ENCODE measurements at regions not wholly inside any gene's neighbourhood (a gene's known extent, or its start where the extent isn't known, plus 50 kb on each side); places are given as distances from the start of the nearest gene placed in this dataset.
"Not testable (repeated sequence)": the region's sequence is repeated elsewhere in the genome, so short reads cannot be mapped to it uniquely, and the experiment has no call there.

DNA sequence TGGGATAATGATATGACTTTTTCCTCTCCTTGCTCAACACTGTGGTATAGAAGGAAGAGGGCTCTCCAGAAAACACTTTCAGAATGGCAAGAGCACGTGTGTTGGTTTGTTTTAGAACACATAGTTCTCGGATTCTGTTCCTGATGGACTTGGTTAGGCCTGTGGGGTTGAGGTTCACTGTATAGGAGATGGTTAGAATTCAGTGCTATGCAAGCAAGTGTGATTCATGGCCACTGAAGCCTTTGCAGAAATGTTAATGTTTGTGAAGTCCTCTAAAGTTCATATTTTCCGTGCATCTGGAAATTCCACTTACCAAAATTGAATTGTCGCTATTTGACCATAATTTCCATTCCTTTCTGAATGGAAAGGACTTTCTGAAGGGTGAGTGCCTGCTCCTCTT, 233.2 kb upstream of the DDHD1 start:
- DNase-seq, result no peak

DNA sequence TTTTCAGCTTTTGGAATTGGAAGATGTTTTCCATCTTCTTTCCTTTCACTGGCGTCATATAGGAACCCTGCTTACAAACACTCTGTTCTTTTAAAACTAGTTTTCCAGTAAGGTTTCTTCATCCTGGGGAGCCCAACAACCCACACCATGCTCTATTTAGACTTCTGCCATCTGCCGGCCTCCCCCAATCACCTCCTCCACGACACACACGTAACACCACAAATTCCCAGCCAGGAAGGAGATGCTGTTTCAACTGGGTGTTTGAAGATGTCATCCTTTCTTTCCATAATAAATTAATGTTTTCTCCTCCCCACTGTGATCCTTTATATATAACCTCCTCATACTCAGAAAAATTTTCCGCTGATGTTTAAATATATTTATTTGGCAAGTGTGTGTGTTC, 231.4 kb upstream of the DDHD1 start:
- DNase-seq, result no peak

DNA sequence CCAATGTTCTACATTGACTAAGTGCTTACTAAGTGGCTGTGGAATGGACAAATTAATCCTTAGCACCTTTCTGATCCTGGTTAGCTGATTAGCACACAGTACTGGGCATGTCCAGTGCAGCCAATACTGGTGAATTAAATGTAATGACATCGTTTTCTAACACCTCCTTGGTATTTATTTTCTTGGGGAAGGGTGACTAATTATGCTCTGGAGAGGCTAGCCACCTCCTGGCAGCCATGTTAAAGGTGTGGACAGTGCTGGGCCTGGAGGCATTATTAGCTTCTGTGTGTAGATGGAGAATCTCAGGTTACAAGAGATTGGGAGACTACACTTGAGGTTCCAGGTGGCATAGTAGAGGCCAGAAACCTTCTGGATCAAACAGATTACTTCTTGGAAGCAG, 230.9 kb upstream of the DDHD1 start:
- DNase-seq, result no peak

DNA sequence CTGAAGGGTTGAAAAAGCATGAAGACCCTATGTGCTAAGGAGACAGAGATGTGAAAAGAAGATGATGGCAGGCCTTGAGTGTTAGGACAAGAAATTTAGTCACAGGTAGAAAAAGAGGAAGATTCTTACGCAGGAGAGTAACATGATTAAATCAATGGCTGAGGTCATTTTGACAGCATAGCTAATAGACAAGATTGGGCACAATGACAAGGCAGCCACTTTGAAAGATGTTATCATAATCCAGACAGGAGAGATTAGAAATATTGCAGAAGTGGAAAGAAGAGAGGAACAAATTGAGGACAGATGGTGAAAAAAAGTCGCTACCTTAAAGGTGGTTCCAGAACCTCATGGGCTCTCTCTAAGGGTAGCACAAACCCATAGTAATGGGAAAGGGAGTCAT, 228.8 kb upstream of the DDHD1 start:
- DNase-seq, result no peak

DNA sequence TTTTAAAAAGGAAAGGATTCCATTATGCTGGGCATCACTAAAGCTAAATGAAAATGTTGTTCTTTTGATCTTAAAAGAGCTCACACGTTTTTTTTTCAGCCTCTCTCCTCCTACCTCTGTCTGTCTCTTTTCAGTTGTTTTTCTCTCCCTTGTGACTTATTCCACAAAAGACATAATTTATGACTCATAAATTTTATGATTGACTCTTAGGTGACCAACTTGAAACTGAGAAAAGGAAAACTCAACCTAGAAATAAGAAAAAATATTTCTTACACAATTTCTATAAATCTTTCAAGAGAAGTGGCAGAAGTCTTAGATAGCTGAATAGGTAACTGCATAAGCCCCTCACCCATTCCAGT, 227.7 kb upstream of the DDHD1 start:
- no peak for DNase-seq

DNA sequence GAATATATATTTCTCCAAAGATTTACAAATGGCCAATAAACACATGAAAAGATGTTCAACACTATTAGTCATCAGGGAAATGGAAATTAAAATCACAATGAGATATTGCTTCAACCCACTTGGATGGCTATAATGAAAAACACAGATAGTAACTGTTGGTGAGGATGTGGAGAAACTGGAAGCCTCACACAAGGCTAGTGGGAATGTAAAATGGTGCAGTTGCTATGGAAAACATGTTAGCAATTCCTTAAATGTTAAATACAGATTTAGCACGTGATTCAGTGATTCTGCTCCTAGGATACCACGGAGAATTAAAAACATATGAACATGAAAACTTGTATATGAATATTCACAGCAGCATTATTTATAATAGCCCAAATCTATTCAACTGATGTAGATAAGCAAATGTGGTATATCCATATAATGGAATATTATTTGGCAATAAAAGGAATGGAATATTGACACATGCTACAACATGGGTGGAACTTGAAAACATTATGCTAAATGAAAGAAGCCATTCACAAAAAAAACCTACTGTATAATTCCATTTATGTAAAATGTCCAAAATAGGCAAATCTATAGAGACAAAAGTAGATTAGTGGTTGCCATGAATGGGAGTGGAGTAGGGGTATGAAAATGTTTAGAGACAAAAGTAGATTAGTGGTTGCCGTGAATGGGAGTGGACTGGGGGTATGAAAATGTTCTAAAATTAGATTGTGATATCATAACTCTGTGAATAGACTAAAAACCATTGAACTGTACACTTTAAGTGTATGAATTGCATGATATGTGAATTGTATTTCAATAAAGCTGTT, 227.1 kb upstream of the DDHD1 start:
- no peak for DNase-seq

DNA sequence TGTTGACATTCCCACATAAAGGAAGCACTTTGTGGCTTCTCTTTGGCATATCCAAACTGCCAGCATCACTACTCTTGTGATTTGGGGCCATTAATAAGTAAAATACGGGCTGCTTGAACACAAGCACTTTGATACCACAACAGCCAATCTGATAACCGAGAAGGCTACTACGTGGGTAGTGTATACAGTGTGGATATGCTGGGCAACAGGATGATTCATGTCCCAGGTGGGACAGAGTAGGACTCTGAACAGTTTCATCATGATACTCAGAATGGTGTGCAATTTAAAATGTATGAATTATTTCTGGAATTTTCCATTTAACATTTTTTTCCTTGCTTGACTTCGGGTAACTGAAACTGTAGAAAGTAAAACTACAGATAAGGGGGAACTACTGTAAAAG, 225.0 kb upstream of the DDHD1 start:
- no peak for DNase-seq

DNA sequence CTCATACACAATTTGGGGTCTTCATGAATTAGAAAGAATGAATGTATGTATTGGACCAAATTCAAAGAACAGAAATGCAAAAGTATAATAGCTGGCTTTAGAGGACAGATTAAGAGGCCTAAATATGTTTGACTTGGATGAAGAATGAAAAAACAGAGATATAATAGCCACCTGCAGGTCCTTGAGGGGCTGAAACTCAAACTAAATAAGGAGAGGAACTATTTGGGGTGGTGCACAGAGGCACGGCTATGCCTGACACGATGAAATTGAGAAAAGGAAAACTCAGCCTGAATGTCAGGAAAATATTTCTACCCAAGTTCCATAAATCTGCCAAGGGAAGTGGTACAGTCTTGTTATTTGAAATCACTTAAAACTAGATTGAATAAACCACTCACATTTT, 222.9 kb upstream of the DDHD1 start:
- DNase-seq, result no peak

DNA sequence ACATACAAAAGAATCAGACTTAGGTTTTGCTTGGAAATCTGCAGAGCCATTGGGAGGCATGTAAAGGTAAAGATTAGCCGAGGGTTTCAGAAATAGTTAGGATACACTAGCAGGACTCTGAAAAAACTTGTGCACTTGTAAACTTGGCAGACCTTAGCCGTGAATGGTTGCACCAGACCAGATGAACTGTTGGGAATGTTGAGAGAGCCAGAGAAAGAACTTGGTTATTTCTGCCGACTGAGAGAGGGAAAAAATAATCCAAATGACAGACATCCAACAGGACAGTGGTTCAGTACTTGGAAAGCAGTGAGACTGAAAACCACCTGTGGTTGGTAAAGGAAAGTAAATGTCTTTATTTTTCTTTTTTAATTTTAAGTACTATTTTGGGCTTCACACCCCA, 222.5 kb upstream of the DDHD1 start:
- no peak for DNase-seq

DNA sequence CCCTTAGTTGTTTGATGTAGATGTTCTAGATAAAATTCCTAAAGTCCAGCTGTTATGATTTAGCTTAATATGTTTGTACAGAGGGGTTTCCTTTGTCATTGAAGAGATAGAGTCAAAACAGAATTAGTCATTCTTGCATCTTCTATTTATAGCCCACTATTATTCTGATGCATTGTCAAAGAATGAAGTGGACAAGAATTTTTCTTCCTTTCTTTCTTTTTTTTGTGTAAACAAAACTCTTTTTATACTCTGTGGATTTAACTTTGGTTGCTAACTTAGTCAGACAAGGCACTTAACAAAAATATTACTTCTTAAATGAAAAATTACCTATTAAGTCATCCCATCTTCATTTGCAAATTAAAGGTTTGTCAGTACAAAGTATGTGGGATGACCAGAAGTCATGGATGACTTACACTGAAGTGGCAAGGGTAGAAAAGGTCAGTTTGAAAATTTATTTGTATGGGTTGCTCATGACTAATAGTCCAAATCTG, 215.6 kb upstream of the DDHD1 start:
- DNase-seq, result no peak

DNA sequence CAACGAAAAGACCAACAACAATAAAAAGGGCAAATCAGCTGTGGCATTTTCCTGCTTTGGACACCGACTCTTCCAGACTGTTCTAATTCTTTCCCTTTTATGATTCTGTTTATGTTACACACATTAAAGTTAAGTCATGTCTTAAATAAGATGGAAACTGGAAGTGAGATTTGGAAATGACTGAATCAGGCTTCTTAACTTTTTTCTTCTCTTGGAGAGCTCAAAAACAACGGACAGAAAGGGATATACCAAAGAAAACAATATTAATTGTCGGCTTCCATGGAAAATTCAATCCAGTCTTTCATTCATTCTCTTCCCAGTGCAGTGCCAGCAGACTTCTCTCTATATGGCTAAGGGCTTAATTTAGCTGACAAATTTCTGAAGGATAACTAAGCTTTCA, 214.9 kb upstream of the DDHD1 start:
- no peak for DNase-seq

DNA sequence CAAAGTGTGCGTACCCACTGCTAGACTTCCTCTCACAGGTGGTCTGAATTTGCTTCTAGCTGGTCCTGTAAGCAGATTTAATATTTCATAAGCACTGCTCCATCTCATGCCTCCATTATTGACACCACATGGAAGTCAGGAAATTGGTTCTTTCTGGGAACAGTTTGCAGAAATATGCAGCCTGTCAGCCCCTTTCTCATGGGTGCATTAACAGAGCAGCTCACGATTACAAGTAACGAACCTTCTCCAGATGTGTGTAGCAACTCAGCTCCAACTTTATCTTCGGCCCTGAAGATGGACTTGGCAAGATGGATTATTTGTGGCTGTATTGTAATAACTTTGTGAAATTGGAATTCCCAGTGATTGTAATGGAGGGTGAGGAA, 214.5 kb upstream of the DDHD1 start:
- DNase-seq, result no peak

DNA sequence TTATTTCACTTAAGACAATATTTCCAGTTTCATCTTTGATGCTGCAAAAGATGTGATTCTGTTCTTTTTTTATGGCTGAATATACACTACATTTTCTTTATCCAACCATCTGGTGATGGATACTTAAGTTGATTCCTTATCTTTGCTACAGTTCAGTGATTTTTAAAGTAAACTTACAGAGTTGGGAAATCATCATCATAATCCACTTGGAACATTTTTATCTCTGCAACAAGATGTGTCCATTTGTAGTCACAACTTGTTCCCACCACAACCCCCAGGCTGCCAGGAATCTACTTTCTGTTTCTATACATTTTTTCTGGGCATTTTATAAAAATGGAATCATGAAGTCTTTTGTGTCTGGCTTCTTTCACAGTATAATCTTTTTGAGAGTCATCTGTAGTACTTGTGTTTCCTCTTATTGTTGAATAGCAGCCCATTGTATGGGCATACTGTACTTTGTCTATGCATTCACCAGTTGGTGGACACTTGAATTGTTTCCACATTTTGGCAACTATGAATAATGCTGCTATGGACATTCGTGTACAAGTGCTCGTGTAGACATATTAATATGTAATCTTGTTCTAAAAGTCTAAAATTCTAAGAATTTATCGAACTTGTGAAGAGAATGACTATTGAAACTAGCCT, 212.5 kb upstream of the DDHD1 start:
- DNase-seq, result no peak

DNA sequence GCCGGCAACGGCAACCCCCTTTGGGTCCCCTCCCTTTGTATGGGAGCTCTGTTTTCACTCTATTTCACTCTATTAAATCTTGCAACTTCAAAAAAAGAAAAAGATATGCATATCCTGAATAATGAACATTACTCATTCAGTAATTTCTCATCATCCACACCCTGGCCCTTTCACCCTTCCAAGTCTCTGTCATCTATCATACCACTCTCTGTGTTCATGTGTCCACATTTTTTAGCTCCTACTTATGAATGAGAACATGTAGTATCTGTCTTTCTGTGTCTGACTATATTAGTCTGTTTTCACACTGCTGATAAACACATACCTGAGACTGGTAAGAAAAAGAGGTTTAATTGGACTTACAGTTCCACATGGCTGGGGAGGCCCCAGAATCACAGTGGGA, 209.8 kb upstream of the DDHD1 start:
- not testable (repeated sequence) for DNase-seq

DNA sequence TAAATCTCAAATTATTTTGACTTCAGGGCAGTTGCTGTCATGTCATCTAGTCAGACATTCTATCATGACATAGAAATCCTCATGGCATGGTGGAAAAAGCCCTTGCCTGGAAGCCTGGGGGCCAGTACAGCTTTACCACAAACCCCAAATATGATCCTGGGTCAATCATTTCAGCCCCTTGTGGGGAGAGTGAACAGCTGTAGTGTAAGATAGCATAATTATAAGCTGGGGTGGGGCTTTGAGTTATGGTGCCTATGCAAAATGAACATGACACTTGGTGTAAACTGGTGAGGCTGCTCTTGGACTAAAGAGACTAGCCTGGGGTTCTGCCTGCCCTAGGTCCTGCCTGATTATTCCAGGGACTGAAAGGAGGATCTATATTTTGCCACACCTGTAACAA, 207.7 kb upstream of the DDHD1 start:
- no peak for DNase-seq

DNA sequence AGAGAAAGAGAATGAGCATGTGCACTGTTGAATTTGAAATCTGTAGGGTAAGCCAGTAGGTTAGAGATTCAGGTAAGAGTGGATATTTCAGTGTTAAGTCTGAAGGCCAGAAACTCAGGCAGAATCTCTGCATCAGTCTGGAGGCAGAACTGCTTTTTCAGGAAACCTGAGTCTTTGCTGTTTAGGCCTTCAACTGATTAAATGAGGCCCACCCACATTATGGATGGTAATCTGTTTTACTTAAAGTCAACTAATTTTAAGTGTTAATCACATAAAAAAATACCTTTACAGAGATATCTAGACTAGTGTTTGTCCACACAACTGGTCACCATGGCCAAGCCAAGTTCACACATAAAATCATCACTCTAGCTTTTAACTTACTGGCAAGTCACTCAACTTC, 205.0 kb upstream of the DDHD1 start:
- no peak for DNase-seq

DNA sequence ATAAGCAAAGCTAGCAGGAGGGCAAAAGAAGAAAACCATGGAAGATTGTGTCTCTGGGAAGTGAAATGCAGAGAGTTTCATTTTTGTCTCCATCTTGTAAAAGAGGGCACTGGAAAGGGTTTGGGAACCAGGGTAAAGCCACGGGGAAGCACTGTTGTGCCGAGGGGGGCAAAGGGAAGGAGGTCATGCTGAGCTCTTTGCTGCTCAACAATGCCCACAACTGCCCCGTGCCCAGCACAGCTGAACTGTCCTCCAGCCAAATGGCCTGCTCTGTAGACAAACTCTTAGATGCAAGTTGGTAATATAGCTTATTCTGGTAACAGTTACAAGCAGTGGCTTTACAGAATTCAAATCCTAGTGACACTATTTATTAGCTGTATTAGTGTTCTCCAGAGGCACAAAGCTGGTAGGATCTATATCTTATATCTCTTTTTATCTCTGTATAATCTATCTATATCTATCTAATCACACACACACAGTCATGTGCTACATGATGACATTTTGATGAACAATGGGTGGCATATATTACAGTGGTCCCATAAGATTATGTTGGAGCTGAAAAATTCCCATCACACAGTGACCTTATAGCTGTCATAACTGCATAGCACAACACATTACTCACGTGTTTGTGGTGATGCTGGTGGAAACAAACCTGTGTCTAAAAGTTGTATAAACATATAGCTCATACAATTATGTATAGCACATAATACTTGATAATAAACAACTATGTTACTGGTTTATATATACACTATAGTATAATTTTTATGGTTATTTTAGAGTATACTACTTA, 203.4 kb upstream of the DDHD1 start:
- DNase-seq, result no peak

DNA sequence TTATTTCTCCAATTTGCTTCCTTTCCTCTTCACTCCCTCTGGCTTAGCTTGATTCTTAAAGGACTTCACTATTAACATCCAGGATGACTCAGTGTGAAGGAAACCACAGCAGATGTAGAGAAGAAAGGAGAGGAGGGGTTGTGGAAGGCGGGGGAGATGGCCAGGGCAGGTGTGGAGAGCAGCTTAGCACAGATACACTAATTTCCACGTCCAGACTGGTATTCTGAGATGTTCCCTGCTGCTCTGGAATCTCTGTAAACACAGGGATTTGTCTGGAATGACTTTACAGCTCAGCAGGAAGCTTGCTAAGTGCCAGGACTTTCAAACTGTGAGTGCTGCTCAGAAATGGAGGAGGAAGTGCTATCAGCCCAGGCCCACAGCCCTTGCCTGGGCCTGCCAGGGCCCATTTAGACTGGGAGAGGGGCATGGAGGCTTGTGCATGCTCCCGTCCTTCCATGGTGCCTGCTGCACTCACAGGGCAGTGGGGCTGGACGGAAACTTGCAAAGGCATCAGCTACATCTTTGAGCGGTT, 202.5 kb upstream of the DDHD1 start:
- DNase-seq, result no peak

DNA sequence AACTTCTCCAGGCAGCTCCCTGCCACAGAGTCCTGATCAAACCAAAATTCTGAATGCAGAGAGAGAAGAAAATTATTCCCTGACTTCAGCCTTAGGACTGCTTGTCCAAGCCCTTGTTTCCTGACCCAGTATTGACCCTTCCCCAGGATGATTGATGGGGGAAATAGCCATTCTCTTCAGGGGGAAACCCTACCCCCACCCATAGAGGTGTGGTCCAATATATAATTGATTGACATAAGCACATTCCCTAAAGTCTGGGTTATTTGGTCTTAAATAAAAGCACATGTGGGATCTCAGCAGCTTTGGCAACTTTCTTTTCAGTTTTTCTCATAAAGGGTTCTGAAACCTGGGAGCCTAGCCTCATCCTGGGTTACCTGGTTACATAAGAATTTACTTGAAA, 201.2 kb upstream of the DDHD1 start:
- no peak for DNase-seq

DNA sequence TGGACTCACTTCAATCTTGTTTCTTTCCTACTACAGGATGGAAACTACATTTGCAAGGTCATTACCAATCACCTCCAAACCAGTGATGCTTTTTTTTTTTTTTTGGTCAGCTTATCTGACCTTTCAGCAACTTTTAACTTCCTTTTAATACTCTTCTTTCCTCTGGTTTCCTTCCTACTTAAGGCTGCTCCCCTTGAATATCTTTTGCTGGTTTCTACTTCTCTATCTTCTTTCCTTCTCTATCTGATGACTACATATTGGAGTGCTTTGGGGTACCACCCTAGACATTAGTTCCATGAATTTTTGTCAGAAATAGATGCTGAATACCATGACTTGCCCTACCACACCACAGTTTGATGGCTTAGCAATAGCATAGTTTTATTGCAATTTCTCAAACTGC, 197.7 kb upstream of the DDHD1 start:
- no peak for DNase-seq

DNA sequence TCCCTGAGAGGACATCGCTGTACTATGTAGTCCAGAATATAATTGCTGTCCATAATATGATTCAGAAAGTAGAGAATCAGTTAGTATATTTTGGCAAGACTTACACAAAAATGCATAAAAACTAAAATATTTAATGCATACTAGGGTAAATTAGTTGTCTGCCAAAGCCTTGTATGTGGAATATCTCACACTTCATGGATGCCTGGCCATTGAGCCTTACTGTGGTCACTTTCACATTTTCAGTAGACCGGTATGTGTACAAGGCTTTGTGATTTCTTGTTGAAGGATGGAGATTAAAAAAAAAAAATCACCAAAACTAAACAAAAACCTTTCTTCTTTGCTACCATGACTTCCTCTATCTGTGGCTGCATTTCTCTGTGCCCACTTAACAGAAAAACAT, 197.3 kb upstream of the DDHD1 start:
- DNase-seq, result no peak

DNA sequence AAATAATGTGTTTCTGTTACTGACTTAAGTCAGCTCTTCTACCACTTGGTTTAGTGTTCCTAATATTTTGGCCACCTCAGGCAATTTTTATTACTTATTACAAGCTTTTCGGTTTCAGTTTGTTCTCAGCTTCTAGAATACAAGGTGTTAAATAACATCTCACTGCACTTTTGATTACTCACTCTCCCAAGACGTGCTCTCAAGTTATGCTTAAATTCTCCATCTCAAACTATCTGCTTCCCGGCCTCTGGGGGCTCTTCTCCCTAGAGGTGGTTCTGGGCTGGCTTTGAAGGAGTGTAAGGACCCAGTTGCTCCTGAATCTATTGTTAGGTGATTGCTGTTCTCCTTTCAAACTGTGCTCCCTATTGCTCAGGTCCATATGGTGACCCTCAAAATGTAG, 193.9 kb upstream of the DDHD1 start:
- no peak for DNase-seq

DNA sequence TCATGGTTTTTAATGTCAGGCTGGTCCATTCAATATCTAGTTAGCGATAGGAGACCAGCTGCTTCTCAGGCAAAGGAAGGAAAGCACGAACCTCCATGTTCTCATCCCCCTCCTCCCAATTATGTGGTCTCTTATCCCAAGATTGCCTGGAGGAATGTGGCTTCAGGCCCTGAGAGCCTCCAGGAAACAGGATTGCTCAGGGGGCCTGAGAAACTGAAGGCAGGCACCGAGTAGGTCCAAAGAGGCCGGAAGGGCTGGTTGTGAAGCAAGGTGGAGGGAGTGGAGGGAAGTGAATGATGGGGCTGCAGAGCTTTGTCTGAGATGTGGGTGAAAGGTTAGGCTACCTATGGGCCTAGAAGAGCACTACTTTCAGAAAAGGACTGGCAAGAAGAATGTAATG, 188.2 kb upstream of the DDHD1 start:
- DNase-seq, result no peak

DNA sequence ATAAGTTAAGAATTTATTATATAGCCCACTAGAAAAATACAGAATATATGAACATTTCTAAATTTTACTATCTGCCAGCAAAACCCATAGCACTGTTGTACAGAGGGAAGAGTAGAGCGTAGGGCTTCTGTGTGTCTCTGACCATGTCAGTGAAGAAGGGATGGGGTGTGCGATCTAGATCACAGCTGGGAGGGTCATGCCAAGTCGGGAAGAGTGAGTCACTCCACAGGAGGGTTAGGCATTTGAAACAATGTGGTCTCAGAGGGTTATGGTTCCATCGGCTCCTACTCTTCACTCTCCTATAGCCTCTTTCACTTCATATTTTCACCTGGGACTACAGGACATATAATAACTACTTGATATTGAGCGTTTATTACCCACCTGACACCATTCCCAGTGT, 185.1 kb upstream of the DDHD1 start:
- no peak for DNase-seq

All from activated T-cell treated with anti-CD3 and anti-CD28 coated beads for 4 hours (primary cell).